Hippocampal formation (tissue), 2 donors: ENCODE measurements at regions not wholly inside any gene's neighbourhood (a gene's known extent, or its start where the extent isn't known, plus 50 kb on each side); places are given as distances from the start of the nearest gene placed in this dataset.

Experiments
- DNase-seq, 2 donors: peaks; one replicate each; lab custom pipeline; 2025; lab: John Stamatoyannopoulos, UW

- no peak for DNase-seq
These were observed 277.0 kb upstream of the C1orf87 start for GRCh38 chr1:60350531-60350930.

- DNase-seq, result no peak
These were observed 275.3 kb upstream of the C1orf87 start for GRCh38 chr1:60348884-60349283.

GRCh38 chr1:60345621-60346020 lies 272.1 kb upstream of the C1orf87 start:
- no peak for DNase-seq

- no peak for DNase-seq
These were observed 271.5 kb upstream of the C1orf87 start for GRCh38 chr1:60345049-60345448.

GRCh38 chr1:60343736-60344135 lies 270.2 kb upstream of the C1orf87 start:
- DNase-seq, result no peak

GRCh38 chr1:60342569-60342968 lies 269.0 kb upstream of the C1orf87 start:
- DNase-seq, result no peak

GRCh38 chr1:60341274-60341673 lies 267.7 kb upstream of the C1orf87 start:
- DNase-seq, result no peak

- no peak for DNase-seq
These were observed 258.1 kb upstream of the C1orf87 start for GRCh38 chr1:60331647-60332046.

GRCh38 chr1:60329651-60330050 lies 256.1 kb upstream of the C1orf87 start:
- DNase-seq, result no peak

- DNase-seq, result no peak
These were observed 238.3 kb upstream of the C1orf87 start for GRCh38 chr1:60311838-60312237.

- no peak for DNase-seq
These were observed 226.0 kb upstream of the C1orf87 start for GRCh38 chr1:60299581-60299980.

- no peak for DNase-seq
These were observed 224.7 kb upstream of the C1orf87 start for GRCh38 chr1:60298290-60298689.

- no peak for DNase-seq
These were observed 223.2 kb upstream of the C1orf87 start for GRCh38 chr1:60296794-60297193.

GRCh38 chr1:60292140-60292539 lies 218.6 kb upstream of the C1orf87 start:
- no peak for DNase-seq

- DNase-seq, result no peak
These were observed 216.8 kb upstream of the C1orf87 start for GRCh38 chr1:60290393-60290792.

- no peak for DNase-seq
These were observed 214.0 kb upstream of the C1orf87 start for GRCh38 chr1:60287536-60287935.

- DNase-seq, result no peak
These were observed 210.1 kb upstream of the C1orf87 start for GRCh38 chr1:60283690-60284089.

- peak; percentile 53 to 81 for DNase-seq
These were observed 207.9 kb upstream of the C1orf87 start for GRCh38 chr1:60281360-60281932.

GRCh38 chr1:60280819-60281218 lies 207.2 kb upstream of the C1orf87 start:
- DNase-seq, result no peak

- DNase-seq, result no peak
These were observed 206.7 kb upstream of the C1orf87 start for GRCh38 chr1:60280256-60280655.

- no peak for DNase-seq
These were observed 206.2 kb upstream of the C1orf87 start for GRCh38 chr1:60279798-60280197.

GRCh38 chr1:60277269-60277668 lies 203.7 kb upstream of the C1orf87 start:
- no peak for DNase-seq

GRCh38 chr1:60274422-60275290 lies 201.1 kb upstream of the C1orf87 start:
- DNase-seq, result no peak

GRCh38 chr1:60273185-60273584 lies 199.6 kb upstream of the C1orf87 start:
- DNase-seq, result no peak
